HCT116 (cell line): ENCODE measurements at regions not wholly inside any gene's neighbourhood (a gene's known extent, or its start where the extent isn't known, plus 50 kb on each side); places are given as distances from the start of the nearest gene placed in this dataset.

Experiments used
- ATAC-seq: fragments of 200-7000 bp; cut with Tn5 transposase; 2 replicates; pipeline ENCODE4 v1.9.1; 2020; ENCODE audit warnings: mild to moderate bottlenecking, moderate library complexity
- BruUV-seq: library from RNA; stranded (reverse); fragments of 400-500 nt; replicated peaks from 2 replicates; lab custom pipeline; 2021; lab: Mats Ljungman, UMichigan
- CTCF ChIA-PET: fragments of 300-600 bp; sonication (Branson Sonifier 250); formaldehyde crosslinking; loops from one replicate; lab custom pipeline; 2021; ENCODE audit warnings: antibody characterized with exemption; lab: Charles Lee
- POLR2A ChIA-PET: fragments of 300-600, 350-600 bp; sonication (Branson Sonifier 250); formaldehyde crosslinking; loops from one replicate; lab custom pipeline; 2021; ENCODE audit warnings: antibody characterized with exemption; lab: Charles Lee
- RAD21 ChIA-PET, 2 experiments: fragments of 300-600 bp; sonication (Branson Sonifier 250); formaldehyde crosslinking; loops; one replicate each; lab custom pipeline; 2023; ENCODE audit warnings: low total read pairs in 2 of 2; ENCODE audit not compliant: uncharacterized antibody in 2 of 2, unreplicated experiment in 2 of 2, low non-redundant PET in 1 of 2; lab: Charles Lee
- DNase-seq: peaks from one replicate; pipeline ENCODE4 v3.0.0-alpha.2; 2010; ENCODE audit warnings: low read depth, low spot score
- H2AFZ ChIP-seq: fragments of 200-600 bp; shearing (Covaris generic), sonication (generic); 2 replicates; pipeline ENCODE4 v1.6.1; 2017; ENCODE audit warnings: low read depth, mixed run types, mixed read lengths, antibody characterized with exemption, low read length; ENCODE audit not compliant: poor library complexity, severe bottlenecking
- H3K27ac ChIP-seq: 2 replicates; pipeline ENCODE4 v1.5.1; 2012; ENCODE audit warnings: low read depth, low read length
- H3K27me3 ChIP-seq: fragments of 200-600 bp; sonication (generic); 2 replicates; pipeline ENCODE4 v1.6.1; 2016; ENCODE audit warnings: mixed run types, low read length, mixed read lengths; ENCODE audit not compliant: insufficient read depth
- H3K36me3 ChIP-seq, 2 experiments: fragments of 200-500 bp in 1 of 2; fragments of 200-600 bp in 1 of 2; sonication (Bioruptor generic) in 1 of 2; sonication (generic) in 1 of 2; 2 replicates each; pipeline versions ENCODE4 v1.5.1 to v1.6.1; 2014 to 2016; ENCODE audit warnings: low read length in 2 of 2, inconsistent platforms in 1 of 2, mixed read lengths in 1 of 2, mixed run types in 1 of 2; ENCODE audit not compliant: insufficient read depth in 2 of 2, control insufficient read depth in 1 of 2
- H3K4me1 ChIP-seq, 2 experiments: fragments of 200-600 bp in 1 of 2; sonication (generic) in 1 of 2; 2 replicates each; pipeline versions ENCODE4 v1.5.1 to v1.6.1; 2012 to 2017; ENCODE audit warnings: low read length in 2 of 2, inconsistent platforms in 1 of 2, mild to moderate bottlenecking in 1 of 2, mixed read lengths in 1 of 2, mixed run types in 1 of 2, moderate library complexity in 1 of 2; ENCODE audit not compliant: insufficient read depth in 2 of 2, control insufficient read depth in 1 of 2
- H3K4me2 ChIP-seq: fragments of 200-600 bp; sonication (generic); 2 replicates; pipeline ENCODE4 v1.6.1; 2017; ENCODE audit warnings: mixed run types, low read length, mixed read lengths
- H3K4me3 ChIP-seq, 2 experiments: fragments of 200-600 bp in 1 of 2; sonication (generic) in 1 of 2; replicated peaks in 1 of 2; 2 replicates each; pipeline ENCODE4 v1.5.1; 2011 to 2016; ENCODE audit warnings: low read length in 2 of 2, control low read depth in 1 of 2, low read depth in 1 of 2, mild to moderate bottlenecking in 1 of 2, mixed read lengths in 1 of 2, mixed run types in 1 of 2
- H3K79me2 ChIP-seq: fragments of 200-600 bp; sonication (generic); 2 replicates; pipeline ENCODE4 v1.6.1; 2017; ENCODE audit warnings: mild to moderate bottlenecking, mixed run types, low read length, moderate library complexity, mixed read lengths; ENCODE audit not compliant: insufficient read depth
- H3K9ac ChIP-seq: fragments of 200-600 bp; sonication (generic); 2 replicates; pipeline ENCODE4 v1.6.1; 2016; ENCODE audit warnings: low read length, mixed read lengths
- H3K9me2 ChIP-seq: fragments of 200-600 bp; sonication (generic), shearing (Covaris generic); 2 replicates; pipeline ENCODE4 v1.6.1; 2017; ENCODE audit warnings: mixed run types, mild to moderate bottlenecking, moderate library complexity; ENCODE audit not compliant: insufficient read depth
- H3K9me3 ChIP-seq, 2 experiments: fragments of 200-500 bp in 1 of 2; fragments of 200-600 bp in 1 of 2; sonication (Bioruptor generic) in 1 of 2; sonication (generic) in 1 of 2; 2 replicates each; pipeline ENCODE4 v1.6.1; 2014 to 2017; ENCODE audit warnings: low read length in 2 of 2, mixed read lengths in 2 of 2, inconsistent platforms in 1 of 2, low read depth in 1 of 2, mild to moderate bottlenecking in 1 of 2, mixed run types in 1 of 2, moderate library complexity in 1 of 2; ENCODE audit not compliant: control insufficient read depth in 1 of 2, insufficient read depth in 1 of 2
- H4K20me1 ChIP-seq: fragments of 200-600 bp; sonication (generic), shearing (Covaris generic); 2 replicates; pipeline ENCODE4 v1.6.1; 2017; ENCODE audit warnings: mixed run types, mild to moderate bottlenecking, moderate library complexity; ENCODE audit not compliant: insufficient read depth
- CBX3 ChIP-seq: IDR thresholded peaks from 2 replicates; pipeline ENCODE4 v1.6.1; 2012; ENCODE audit warnings: low read depth
- CEBPB ChIP-seq: IDR thresholded peaks from 2 replicates; pipeline ENCODE4 v1.6.1; 2012; ENCODE audit warnings: low read depth
- ELF1 ChIP-seq: IDR thresholded peaks from 2 replicates; pipeline ENCODE4 v1.6.1; 2012; ENCODE audit warnings: low read depth, borderline replicate concordance
- FOSL1 ChIP-seq: IDR thresholded peaks from 2 replicates; pipeline ENCODE4 v1.6.1; 2012; ENCODE audit warnings: low read depth
- POLR2A ChIP-seq: IDR thresholded peaks from 2 replicates; pipeline ENCODE4 v1.7.0; 2011; ENCODE audit warnings: borderline replicate concordance; ENCODE audit not compliant: insufficient read depth, insufficient read length; ENCODE audit errors: extremely low read depth
- POLR2AphosphoS5 ChIP-seq: IDR thresholded peaks from 2 replicates; pipeline ENCODE4 v1.6.1; 2011; ENCODE audit warnings: mild to moderate bottlenecking, low read depth, low read length, moderate library complexity
- SIN3A ChIP-seq: IDR thresholded peaks from 2 replicates; pipeline ENCODE4 v1.6.1; 2012; ENCODE audit warnings: low read depth
- SRF ChIP-seq: IDR thresholded peaks from 2 replicates; pipeline ENCODE4 v1.6.1; 2012; ENCODE audit warnings: low read depth
- TCF7L2 ChIP-seq: IDR thresholded peaks from 2 replicates; pipeline ENCODE4 v1.7.0; 2011; ENCODE audit warnings: borderline replicate concordance, inconsistent platforms; ENCODE audit not compliant: insufficient read depth, insufficient read length; ENCODE audit errors: extremely low read depth
- YY1 ChIP-seq: IDR thresholded peaks from 2 replicates; pipeline ENCODE4 v1.6.1; 2011; ENCODE audit warnings: low read length, low read depth, moderate library complexity, mild to moderate bottlenecking; ENCODE audit not compliant: insufficient replicate concordance; ENCODE audit errors: extremely low read depth
- ZBTB33 ChIP-seq: IDR thresholded peaks from 2 replicates; pipeline ENCODE4 v1.6.1; 2011; ENCODE audit warnings: mild to moderate bottlenecking, low read length, moderate library complexity; ENCODE audit not compliant: insufficient replicate concordance; ENCODE audit errors: extremely low read depth
- ZFX ChIP-seq: fragments of 450-650 bp; IDR thresholded peaks from 2 replicates; pipeline ENCODE4 v1.6.1; 2017
- intact Hi-C: fragments of 100-400 bp; cut with micrococcal nuclease; formaldehyde crosslinking; loops from 2 replicates; pipeline ENCODE4 v1.10.0; 2022
- TF ChIP-seq, protein P1 (sequence below), 3 experiments: fragments of 200-600 bp in 1 of 3; sonication (generic) in 1 of 3; IDR thresholded peaks in 2 of 3; conservative IDR thresholded peaks in 1 of 3; 2 replicates each; pipeline ENCODE4 v1.5.1; 2012 to 2017; ENCODE audit warnings: low read depth in 2 of 3, low read length in 2 of 3, antibody characterized with exemption in 1 of 3, borderline replicate concordance in 1 of 3, control low read depth in 1 of 3, mild to moderate bottlenecking in 1 of 3, mixed read lengths in 1 of 3, mixed run types in 1 of 3, moderate library complexity in 1 of 3; ENCODE audit not compliant: insufficient read depth in 1 of 3
- TF ChIP-seq, protein P2 (sequence below): IDR thresholded peaks from 2 replicates; pipeline ENCODE4 v1.6.1; 2012

- TF ChIP-seq, protein P1, sequence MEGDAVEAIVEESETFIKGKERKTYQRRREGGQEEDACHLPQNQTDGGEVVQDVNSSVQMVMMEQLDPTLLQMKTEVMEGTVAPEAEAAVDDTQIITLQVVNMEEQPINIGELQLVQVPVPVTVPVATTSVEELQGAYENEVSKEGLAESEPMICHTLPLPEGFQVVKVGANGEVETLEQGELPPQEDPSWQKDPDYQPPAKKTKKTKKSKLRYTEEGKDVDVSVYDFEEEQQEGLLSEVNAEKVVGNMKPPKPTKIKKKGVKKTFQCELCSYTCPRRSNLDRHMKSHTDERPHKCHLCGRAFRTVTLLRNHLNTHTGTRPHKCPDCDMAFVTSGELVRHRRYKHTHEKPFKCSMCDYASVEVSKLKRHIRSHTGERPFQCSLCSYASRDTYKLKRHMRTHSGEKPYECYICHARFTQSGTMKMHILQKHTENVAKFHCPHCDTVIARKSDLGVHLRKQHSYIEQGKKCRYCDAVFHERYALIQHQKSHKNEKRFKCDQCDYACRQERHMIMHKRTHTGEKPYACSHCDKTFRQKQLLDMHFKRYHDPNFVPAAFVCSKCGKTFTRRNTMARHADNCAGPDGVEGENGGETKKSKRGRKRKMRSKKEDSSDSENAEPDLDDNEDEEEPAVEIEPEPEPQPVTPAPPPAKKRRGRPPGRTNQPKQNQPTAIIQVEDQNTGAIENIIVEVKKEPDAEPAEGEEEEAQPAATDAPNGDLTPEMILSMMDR (IDR thresholded peaks at IDR 0.05 in 2 of 3, conservative IDR thresholded peaks at IDR 0.05 in 1 of 3; ENCODE audit: borderline replicate concordance in 1 of 3, insufficient read depth in 1 of 3, low read depth in 2 of 3, low read length in 2 of 3), result no peak
- TF ChIP-seq SRF, result no peak
- TF ChIP-seq CEBPB, result no peak
- TF ChIP-seq, protein P2, sequence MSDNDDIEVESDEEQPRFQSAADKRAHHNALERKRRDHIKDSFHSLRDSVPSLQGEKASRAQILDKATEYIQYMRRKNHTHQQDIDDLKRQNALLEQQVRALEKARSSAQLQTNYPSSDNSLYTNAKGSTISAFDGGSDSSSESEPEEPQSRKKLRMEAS, result no peak
- no peak for TF ChIP-seq POLR2AphosphoS5
Observed at GRCh38 chr14:23831596-23831995, 122.0 kb upstream of the DHRS4 start (continued).

GRCh38 chr14:23861666-23862065, 91.9 kb upstream of the DHRS4 start:
- DNase-seq (no peak), ATAC-seq (no peak)
- TF ChIP-seq TCF7L2, result no peak
- no peak for TF ChIP-seq FOSL1
- no peak for TF ChIP-seq YY1
- TF ChIP-seq, protein P1 (IDR thresholded peaks at IDR 0.05 in 2 of 3, conservative IDR thresholded peaks at IDR 0.05 in 1 of 3; ENCODE audit: borderline replicate concordance in 1 of 3, insufficient read depth in 1 of 3, low read depth in 2 of 3, low read length in 2 of 3), result no peak
- no peak for TF ChIP-seq POLR2AphosphoS5
- TF ChIP-seq ZBTB33, result no peak
- TF ChIP-seq CBX3, result no peak
- no peak for TF ChIP-seq POLR2A
- no peak for TF ChIP-seq ELF1
- TF ChIP-seq SIN3A, result no peak
- TF ChIP-seq, protein P2, result no peak
- TF ChIP-seq ZFX, result no peak
- H3K4me1 ChIP-seq, result no peaks in the 10 kb centered on the region
- no TSS peak for BruUV-seq
- no peaks in the 10 kb centered on the region for H4K20me1 ChIP-seq
- no peaks in the 10 kb centered on the region for H3K36me3 ChIP-seq
- no peak overlapping the region for H3K4me3 ChIP-seq
- no peak overlapping the region for H3K27ac ChIP-seq
- no peak overlapping the region for H3K9ac ChIP-seq
- RAD21 ChIA-PET, result no interaction called here
- POLR2A ChIA-PET, result no interaction called here
- H3K27me3 ChIP-seq, result no peaks in the 10 kb centered on the region
- no peaks in the 10 kb centered on the region for H3K9me2 ChIP-seq
- H3K9me3 ChIP-seq, result no peaks in the 10 kb centered on the region
- CTCF ChIA-PET, result no interaction called here
- no peak overlapping the region for H2AFZ ChIP-seq
- intact Hi-C loops, result no loop called here
- H3K79me2 ChIP-seq, result no peaks in the 10 kb centered on the region
- no peak overlapping the region for H3K4me2 ChIP-seq
